Right lobe of liver (tissue), 4 donors: ENCODE measurements at regions not wholly inside any gene's neighbourhood (a gene's known extent, or its start where the extent isn't known, plus 50 kb on each side); places are given as distances from the start of the nearest gene placed in this dataset.

Source experiments
- POLR2A ChIP-seq: fragments of 450-650 bp; IDR thresholded peaks from one replicate; pipeline ENCODE4 v1.6.1; 2017; ENCODE audit warnings: antibody characterized with exemption, mild to moderate bottlenecking
- TF ChIP-seq, protein P1 (sequence below), 4 donors: fragments of 200-600 bp in 3 of 4; fragments of 450-650 bp in 1 of 4; IDR thresholded peaks; one replicate each; pipeline versions ENCODE4 v1.5.1 to v1.8.0; 2016 to 2022; ENCODE audit warnings: antibody characterized with exemption in 4 of 4, mild to moderate bottlenecking in 2 of 4
- donor health status: DM: no; HTN: no; CAD: no.
- donor health status: DM: no; HTN: no; CAD: no.
- donor health status: DM: no; HTN: yes; CAD: no.

DNA sequence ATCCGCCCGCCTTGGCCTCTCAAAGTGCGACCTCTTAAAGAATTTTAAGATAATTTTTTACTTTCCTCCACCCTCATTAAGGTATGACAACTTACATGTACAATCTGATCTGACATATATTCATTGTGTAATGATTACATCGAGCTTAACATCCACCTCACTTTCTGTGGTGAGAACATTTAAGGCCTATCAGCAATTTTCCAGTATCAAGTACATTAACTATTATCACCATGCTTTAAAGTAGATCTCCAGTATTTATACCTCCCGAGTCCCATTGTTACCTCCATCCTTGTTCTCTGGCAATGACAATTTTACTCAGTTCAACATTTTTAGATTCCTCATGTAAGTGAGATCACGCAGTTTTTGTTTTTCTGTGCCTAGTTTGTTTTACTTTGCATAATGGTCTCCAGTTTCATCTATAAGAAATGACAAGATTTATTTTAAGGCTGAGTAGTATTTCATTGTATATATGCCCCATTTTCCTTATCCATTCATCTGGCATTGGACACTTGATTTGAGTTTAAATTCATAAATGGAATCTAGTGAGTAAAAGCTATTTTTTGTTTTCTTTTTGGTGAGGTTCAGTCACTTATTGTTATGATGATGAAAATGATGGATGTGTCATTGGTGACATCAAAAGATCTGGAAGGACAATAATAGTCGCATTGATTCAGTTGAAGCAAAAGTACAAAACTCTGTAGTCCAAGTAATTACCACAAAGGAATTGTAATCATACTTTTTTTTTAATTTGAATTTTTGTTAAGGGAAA lies 87.0 kb downstream of the OR2B2 start:
- TF ChIP-seq, protein P1, sequence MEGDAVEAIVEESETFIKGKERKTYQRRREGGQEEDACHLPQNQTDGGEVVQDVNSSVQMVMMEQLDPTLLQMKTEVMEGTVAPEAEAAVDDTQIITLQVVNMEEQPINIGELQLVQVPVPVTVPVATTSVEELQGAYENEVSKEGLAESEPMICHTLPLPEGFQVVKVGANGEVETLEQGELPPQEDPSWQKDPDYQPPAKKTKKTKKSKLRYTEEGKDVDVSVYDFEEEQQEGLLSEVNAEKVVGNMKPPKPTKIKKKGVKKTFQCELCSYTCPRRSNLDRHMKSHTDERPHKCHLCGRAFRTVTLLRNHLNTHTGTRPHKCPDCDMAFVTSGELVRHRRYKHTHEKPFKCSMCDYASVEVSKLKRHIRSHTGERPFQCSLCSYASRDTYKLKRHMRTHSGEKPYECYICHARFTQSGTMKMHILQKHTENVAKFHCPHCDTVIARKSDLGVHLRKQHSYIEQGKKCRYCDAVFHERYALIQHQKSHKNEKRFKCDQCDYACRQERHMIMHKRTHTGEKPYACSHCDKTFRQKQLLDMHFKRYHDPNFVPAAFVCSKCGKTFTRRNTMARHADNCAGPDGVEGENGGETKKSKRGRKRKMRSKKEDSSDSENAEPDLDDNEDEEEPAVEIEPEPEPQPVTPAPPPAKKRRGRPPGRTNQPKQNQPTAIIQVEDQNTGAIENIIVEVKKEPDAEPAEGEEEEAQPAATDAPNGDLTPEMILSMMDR (IDR thresholded peaks at IDR 0.05) = no peak
- TF ChIP-seq POLR2A = no peak
